ENCODE measurements at regions not wholly inside any gene's neighbourhood (a gene's known extent, or its start where the extent isn't known, plus 50 kb on each side); places are given as distances from the start of the nearest gene placed in this dataset.

- no peaks in the 10 kb centered on the region for H3K36me3 ChIP-seq (replicated peaks in 1 of 2)
- H3K9me3 ChIP-seq (replicated peaks in 1 of 3) = no peaks in the 10 kb centered on the region
- DNase-seq = no peak
- no peak overlapping the region for H3K4me3 ChIP-seq
- no peak for TF ChIP-seq POLR2A (IDR thresholded peaks at IDR 0.05)
- TF ChIP-seq CTCF (IDR thresholded peaks at IDR 0.05) = no peak
- intact Hi-C loops (cut with DNase I) = no loop called here
- H3K27me3 ChIP-seq = no peaks in the 10 kb centered on the region
- no peaks in the 10 kb centered on the region for H3K4me1 ChIP-seq (replicated peaks in 1 of 2)
- WGBS, 4 donors = 10 to 36% (median 32%) methylated on average over 4 of the region's 4 CpGs
- no peak overlapping the region for H3K27ac ChIP-seq
Measured at GRCh38 chr11:121944556-121945230, 171.3 kb downstream of the BLID start.

GRCh38 chr11:121938076-121938475 lies 177.9 kb downstream of the BLID start:
- H3K9me3 ChIP-seq (replicated peaks in 1 of 3) = no peaks in the 10 kb centered on the region
- intact Hi-C loops (cut with DNase I) = no loop called here
- no peaks in the 10 kb centered on the region for H3K36me3 ChIP-seq (replicated peaks in 1 of 2)
- 48 to 70% (median 67%) methylated on average over 2 of the region's 2 CpGs for WGBS, 4 donors
- no peaks in the 10 kb centered on the region for H3K27me3 ChIP-seq
- no peak overlapping the region for H3K27ac ChIP-seq
- TF ChIP-seq CTCF (IDR thresholded peaks at IDR 0.05) = no peak
- TF ChIP-seq POLR2A (IDR thresholded peaks at IDR 0.05) = no peak
- no peak overlapping the region for H3K4me3 ChIP-seq
- H3K4me1 ChIP-seq (replicated peaks in 1 of 2) = no peaks in the 10 kb centered on the region
- no peak for DNase-seq

GRCh38 chr11:121936781-121937447 lies 179.1 kb downstream of the BLID start:
- Histone ChIP-seq H3K27me3 (no peaks in the 10 kb centered on the region), H3K9me3 (replicated peaks in 1 of 3) (no peaks in the 10 kb centered on the region), H3K27ac (no peak overlapping the region), H3K4me3 (no peak overlapping the region), H3K36me3 (replicated peaks in 1 of 2) (no peaks in the 10 kb centered on the region), H3K4me1 (replicated peaks in 1 of 2) (no peaks in the 10 kb centered on the region)
- 71 to 80% (median 75%) methylated on average over 5 of the region's 5 CpGs for WGBS, 4 donors
- intact Hi-C loops (cut with DNase I) = no loop called here
- TF ChIP-seq CTCF (IDR thresholded peaks at IDR 0.05) (no peak), POLR2A (IDR thresholded peaks at IDR 0.05) (no peak)
- DNase-seq = no peak

GRCh38 chr11:121936370-121936769 lies 179.6 kb downstream of the BLID start:
- no peak for DNase-seq
- H3K4me1 ChIP-seq (replicated peaks in 1 of 2) = no peaks in the 10 kb centered on the region
- 62 to 80% (median 70%) methylated on average over 1 of the region's 1 CpG for WGBS, 4 donors
- TF ChIP-seq CTCF (IDR thresholded peaks at IDR 0.05) = no peak
- TF ChIP-seq POLR2A (IDR thresholded peaks at IDR 0.05) = no peak
- no peak overlapping the region for H3K27ac ChIP-seq
- H3K36me3 ChIP-seq (replicated peaks in 1 of 2) = no peaks in the 10 kb centered on the region
- no peaks in the 10 kb centered on the region for H3K9me3 ChIP-seq (replicated peaks in 1 of 3)
- no peaks in the 10 kb centered on the region for H3K27me3 ChIP-seq
- no peak overlapping the region for H3K4me3 ChIP-seq
- intact Hi-C loops (cut with DNase I) = no loop called here

Data from adrenal gland (tissue), 9 donors.